Upper lobe of right lung (tissue), 1 donor: ENCODE measurements at regions not wholly inside any gene's neighbourhood (a gene's known extent, or its start where the extent isn't known, plus 50 kb on each side); places are given as distances from the start of the nearest gene placed in this dataset.

Experiments used
- ATAC-seq: fragments of 200-7000 bp; cut with Tn5 transposase; one replicate; pipeline ENCODE4 v1.9.1; 2020; ENCODE audit warnings: mild to moderate bottlenecking, moderate library complexity
- DNase-seq: peaks from one replicate; pipeline ENCODE4 v3.0.0-alpha.2; 2020
- H3K27ac ChIP-seq: fragments of 200-600 bp; one replicate; pipeline ENCODE4 v1.8.0; 2022
- H3K27me3 ChIP-seq: fragments of 200-600 bp; one replicate; pipeline ENCODE4 v1.8.0; 2022; ENCODE audit warnings: mild to moderate bottlenecking
- H3K36me3 ChIP-seq: fragments of 200-600 bp; one replicate; pipeline ENCODE4 v1.8.0; 2022
- H3K4me1 ChIP-seq: fragments of 200-600 bp; one replicate; pipeline ENCODE4 v1.8.0; 2022
- H3K4me3 ChIP-seq: fragments of 200-600 bp; one replicate; pipeline ENCODE4 v1.8.0; 2022; ENCODE audit warnings: mild to moderate bottlenecking
- H3K9me3 ChIP-seq: fragments of 200-600 bp; one replicate; pipeline ENCODE4 v1.8.0; 2022
- CTCF ChIP-seq: fragments of 200-600 bp; IDR thresholded peaks from one replicate; pipeline ENCODE4 v1.8.0; 2022; ENCODE audit warnings: antibody characterized with exemption
- intact Hi-C: fragments of 100-400 bp; cut with DNase I; formaldehyde crosslinking; loops from one replicate; pipeline ENCODE4 v1.11.0; 2022
- donor health status: DM: no; HTN: yes; CAD: no; lungs with severe emphysema.

- H3K36me3 ChIP-seq = no peaks in the 10 kb centered on the region
- ATAC-seq (no peak), DNase-seq (no peak)
- intact Hi-C loops = no loop called here
- no peak overlapping the region for H3K27ac ChIP-seq
- no peaks in the 10 kb centered on the region for H3K27me3 ChIP-seq
- no peak for TF ChIP-seq CTCF
- H3K4me3 ChIP-seq = no peak overlapping the region
- no peaks in the 10 kb centered on the region for H3K9me3 ChIP-seq
- H3K4me1 ChIP-seq = no peaks in the 10 kb centered on the region
Observed at GRCh38 chr13:74528734-74529513, 394.7 kb upstream of the KLF12 start.

GRCh38 chr13:74523057-74523456 lies 388.9 kb upstream of the KLF12 start:
- Histone ChIP-seq H3K9me3 (no peaks in the 10 kb centered on the region), H3K27me3 (no peaks in the 10 kb centered on the region), H3K36me3 (no peaks in the 10 kb centered on the region), H3K4me1 (no peaks in the 10 kb centered on the region), H3K4me3 (no peak overlapping the region), H3K27ac (no peak overlapping the region)
- intact Hi-C loops = no loop called here
- ATAC-seq = no peak
- no peak for DNase-seq
- TF ChIP-seq CTCF = no peak

- ATAC-seq = no peak
- TF ChIP-seq CTCF = no peak
- H3K4me3 ChIP-seq = no peak overlapping the region
- no peaks in the 10 kb centered on the region for H3K36me3 ChIP-seq
- no peak for DNase-seq
- no peaks in the 10 kb centered on the region for H3K9me3 ChIP-seq
- no peaks in the 10 kb centered on the region for H3K4me1 ChIP-seq
- no peaks in the 10 kb centered on the region for H3K27me3 ChIP-seq
- H3K27ac ChIP-seq = no peak overlapping the region
- intact Hi-C loops = no loop called here
Observed at GRCh38 chr13:74511523-74511922, 377.3 kb upstream of the KLF12 start.

- Histone ChIP-seq H3K4me3 (no peak overlapping the region), H3K9me3 (no peaks in the 10 kb centered on the region), H3K27me3 (no peaks in the 10 kb centered on the region), H3K36me3 (no peaks in the 10 kb centered on the region), H3K27ac (peak overlapping the region; percentile 20), H3K4me1 (no peaks in the 10 kb centered on the region)
- ATAC-seq (peak; percentile 62), DNase-seq (no peak)
- intact Hi-C loops = no loop called here
- no peak for TF ChIP-seq CTCF
Observed at GRCh38 chr13:74487091-74487722, 353.0 kb upstream of the KLF12 start.

- Histone ChIP-seq H3K4me1 (no peaks in the 10 kb centered on the region), H3K9me3 (no peaks in the 10 kb centered on the region), H3K27me3 (no peaks in the 10 kb centered on the region), H3K27ac (no peak overlapping the region), H3K36me3 (no peaks in the 10 kb centered on the region), H3K4me3 (no peak overlapping the region)
- ATAC-seq (no peak), DNase-seq (no peak)
- intact Hi-C loops = no loop called here
- TF ChIP-seq CTCF = no peak
Observed at GRCh38 chr13:74485757-74486156, 351.6 kb upstream of the KLF12 start.
